ENCODE measurements at regions not wholly inside any gene's neighbourhood (a gene's known extent, or its start where the extent isn't known, plus 50 kb on each side); places are given as distances from the start of the nearest gene placed in this dataset.

DNA sequence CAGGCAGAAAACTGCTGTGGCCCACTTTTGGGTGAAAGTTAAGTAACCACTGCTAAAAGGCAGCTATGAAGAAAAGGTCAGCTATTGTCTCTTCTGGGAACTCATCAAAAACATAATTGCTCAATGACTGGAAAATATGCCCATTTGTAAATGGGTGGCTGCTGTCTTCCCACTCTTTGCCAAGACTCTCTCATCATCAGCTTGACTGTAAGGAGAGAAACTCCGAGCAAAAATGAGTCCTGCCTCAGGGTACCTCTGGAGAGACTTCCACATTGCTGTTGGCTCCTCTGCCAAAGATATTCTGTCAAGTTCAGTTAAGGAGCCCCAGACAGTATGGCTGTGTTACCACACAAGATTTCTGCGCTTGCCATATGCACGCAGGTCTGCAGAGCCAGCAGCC lies 138.7 kb downstream of the BBOX1 start:
- TF ChIP-seq TAF1 (IDR thresholded peaks at IDR 0.05; ENCODE audit: borderline replicate concordance, insufficient read depth, low read length) (no peak), POLR2AphosphoS5 (IDR thresholded peaks at IDR 0.05; ENCODE audit: low read depth, low read length) (no peak), SIN3A (IDR thresholded peaks at IDR 0.05; ENCODE audit: borderline replicate concordance, insufficient read depth, low read length) (no peak)
- TF ChIP-seq, protein P1, sequence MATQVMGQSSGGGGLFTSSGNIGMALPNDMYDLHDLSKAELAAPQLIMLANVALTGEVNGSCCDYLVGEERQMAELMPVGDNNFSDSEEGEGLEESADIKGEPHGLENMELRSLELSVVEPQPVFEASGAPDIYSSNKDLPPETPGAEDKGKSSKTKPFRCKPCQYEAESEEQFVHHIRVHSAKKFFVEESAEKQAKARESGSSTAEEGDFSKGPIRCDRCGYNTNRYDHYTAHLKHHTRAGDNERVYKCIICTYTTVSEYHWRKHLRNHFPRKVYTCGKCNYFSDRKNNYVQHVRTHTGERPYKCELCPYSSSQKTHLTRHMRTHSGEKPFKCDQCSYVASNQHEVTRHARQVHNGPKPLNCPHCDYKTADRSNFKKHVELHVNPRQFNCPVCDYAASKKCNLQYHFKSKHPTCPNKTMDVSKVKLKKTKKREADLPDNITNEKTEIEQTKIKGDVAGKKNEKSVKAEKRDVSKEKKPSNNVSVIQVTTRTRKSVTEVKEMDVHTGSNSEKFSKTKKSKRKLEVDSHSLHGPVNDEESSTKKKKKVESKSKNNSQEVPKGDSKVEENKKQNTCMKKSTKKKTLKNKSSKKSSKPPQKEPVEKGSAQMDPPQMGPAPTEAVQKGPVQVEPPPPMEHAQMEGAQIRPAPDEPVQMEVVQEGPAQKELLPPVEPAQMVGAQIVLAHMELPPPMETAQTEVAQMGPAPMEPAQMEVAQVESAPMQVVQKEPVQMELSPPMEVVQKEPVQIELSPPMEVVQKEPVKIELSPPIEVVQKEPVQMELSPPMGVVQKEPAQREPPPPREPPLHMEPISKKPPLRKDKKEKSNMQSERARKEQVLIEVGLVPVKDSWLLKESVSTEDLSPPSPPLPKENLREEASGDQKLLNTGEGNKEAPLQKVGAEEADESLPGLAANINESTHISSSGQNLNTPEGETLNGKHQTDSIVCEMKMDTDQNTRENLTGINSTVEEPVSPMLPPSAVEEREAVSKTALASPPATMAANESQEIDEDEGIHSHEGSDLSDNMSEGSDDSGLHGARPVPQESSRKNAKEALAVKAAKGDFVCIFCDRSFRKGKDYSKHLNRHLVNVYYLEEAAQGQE (IDR thresholded peaks at IDR 0.05; ENCODE audit: insufficient read depth in 1 of 2, low read depth in 2 of 2, low read length in 2 of 2), result no peak
